ENCODE measurements at regions not wholly inside any gene's neighbourhood (a gene's known extent, or its start where the extent isn't known, plus 50 kb on each side); places are given as distances from the start of the nearest gene placed in this dataset.

- TF ChIP-seq POLR2A (IDR thresholded peaks at IDR 0.05) (no peak), CTCF (IDR thresholded peaks at IDR 0.05) (no peak)
Observed at GRCh38 chr6:916131-916530, 223.2 kb upstream of the EXOC2 start.

Measured in tibial nerve (tissue), 3 donors.